ENCODE measurements at regions not wholly inside any gene's neighbourhood (a gene's known extent, or its start where the extent isn't known, plus 50 kb on each side); places are given as distances from the start of the nearest gene placed in this dataset.

GRCh38 chr3:26353097-26353496 lies 269.5 kb upstream of the LRRC3B start:
- TF ChIP-seq CTCF (conservative IDR thresholded peaks at IDR 0.05 in 1 of 2, IDR thresholded peaks at IDR 0.05 in 1 of 2; ENCODE audit: low read depth in 1 of 2, low read length in 2 of 2) = no peak
- TF ChIP-seq EZH2 (IDR thresholded peaks at IDR 0.05; ENCODE audit: low read length, missing control alignments) = no peak
